ENCODE measurements at regions not wholly inside any gene's neighbourhood (a gene's known extent, or its start where the extent isn't known, plus 50 kb on each side); places are given as distances from the start of the nearest gene placed in this dataset.

DNA sequence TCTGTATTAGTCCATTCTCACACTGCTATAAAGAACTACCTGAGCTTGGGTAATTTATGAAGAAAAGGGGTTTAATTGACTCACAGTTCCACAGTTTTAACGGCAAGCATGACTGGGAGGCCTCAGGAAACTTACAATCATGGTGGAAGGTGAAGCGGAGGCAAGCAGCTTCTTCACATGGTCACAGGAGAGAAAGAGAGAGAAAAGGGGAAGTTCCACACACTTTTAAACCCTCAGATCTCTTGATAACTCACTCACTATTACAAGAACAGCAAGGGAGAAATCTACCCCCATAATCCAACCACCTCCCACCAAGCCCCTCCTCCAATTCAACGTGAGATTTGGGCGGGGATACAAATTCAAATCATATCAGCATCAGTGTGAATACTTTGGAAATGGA lies 133.4 kb upstream of the SLC30A5 start:
- TF ChIP-seq ZBTB1 (tag by site-specific recombination; IDR thresholded peaks at IDR 0.05): no peak
- no peak for TF ChIP-seq ZNF677 (tag by site-specific recombination; IDR thresholded peaks at IDR 0.05)
- TF ChIP-seq ZNF394 (tag by site-specific recombination; IDR thresholded peaks at IDR 0.05; ENCODE audit: borderline replicate concordance): no peak
- TF ChIP-seq CTCF (tag by site-specific recombination; IDR thresholded peaks at IDR 0.05): no peak
- no peak for TF ChIP-seq ZNF114 (tag by site-specific recombination; IDR thresholded peaks at IDR 0.05)
- TF ChIP-seq, protein P1, sequence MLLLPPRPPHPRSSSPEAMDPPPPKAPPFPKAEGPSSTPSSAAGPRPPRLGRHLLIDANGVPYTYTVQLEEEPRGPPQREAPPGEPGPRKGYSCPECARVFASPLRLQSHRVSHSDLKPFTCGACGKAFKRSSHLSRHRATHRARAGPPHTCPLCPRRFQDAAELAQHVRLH (tag by site-specific recombination; IDR thresholded peaks at IDR 0.05): no peak
- no peak for TF ChIP-seq ZNF629 (tag by site-specific recombination; IDR thresholded peaks at IDR 0.05)
- TF ChIP-seq ZBTB21 (tag by site-specific recombination; IDR thresholded peaks at IDR 0.05): no peak
- no peak for TF ChIP-seq YY2 (tag by site-specific recombination; IDR thresholded peaks at IDR 0.05)
